Stimulated activated CD4-positive, alpha-beta T cell treated with anti-CD3 and anti-CD28 coated beads, Interleukin-4, amount 100 ng/mL, for 48 hours (primary cell): ENCODE measurements at regions not wholly inside any gene's neighbourhood (a gene's known extent, or its start where the extent isn't known, plus 50 kb on each side); places are given as distances from the start of the nearest gene placed in this dataset.
"Not testable (repeated sequence)": the region's sequence is repeated elsewhere in the genome, so short reads cannot be mapped to it uniquely, and the experiment has no call there.

Source experiments
- DNase-seq, 2 donors: peaks; one replicate each; pipeline ENCODE4 v3.0.0-alpha.2; 2020; ENCODE audit warnings: low read depth in 2 of 2

GRCh38 chr2:241982706-241983570, 113.4 kb downstream of the RTP5 start:
- no peak for DNase-seq

GRCh38 chr2:241983571-241984270, 114.2 kb downstream of the RTP5 start:
- DNase-seq, result no peak

GRCh38 chr2:241984271-241984655, 114.7 kb downstream of the RTP5 start:
- no peak for DNase-seq

GRCh38 chr2:241984658-241985057, 115.1 kb downstream of the RTP5 start:
- DNase-seq, result no peak

- DNase-seq, result not testable (repeated sequence)
Measured at GRCh38 chr2:241985161-241985985, 115.8 kb downstream of the RTP5 start.

- DNase-seq, result no peak
Measured at GRCh38 chr2:241985986-241986329, 116.4 kb downstream of the RTP5 start.

GRCh38 chr2:241986836-241987641, 117.5 kb downstream of the RTP5 start:
- no peak for DNase-seq

GRCh38 chr2:241987726-241988125, 118.2 kb downstream of the RTP5 start:
- no peak for DNase-seq

GRCh38 chr2:241988146-241988545, 118.6 kb downstream of the RTP5 start:
- no peak for DNase-seq

GRCh38 chr2:241989074-241989473, 119.5 kb downstream of the RTP5 start:
- no peak for DNase-seq

- DNase-seq, result no peak
Measured at GRCh38 chr2:241990466-241990865, 120.9 kb downstream of the RTP5 start.

- DNase-seq, result no peak
Measured at GRCh38 chr2:241991299-241991698, 121.8 kb downstream of the RTP5 start.

- no peak for DNase-seq
Measured at GRCh38 chr2:241992753-241993152, 123.2 kb downstream of the RTP5 start.

- DNase-seq, result no peak
Measured at GRCh38 chr2:241993386-241994005, 124.0 kb downstream of the RTP5 start.

GRCh38 chr2:241994086-241994485, 124.6 kb downstream of the RTP5 start:
- no peak for DNase-seq

GRCh38 chr2:241994556-241995213, 125.2 kb downstream of the RTP5 start:
- DNase-seq, result no peak

- DNase-seq, result no peak
Measured at GRCh38 chr2:241996100-241996499, 126.6 kb downstream of the RTP5 start.

GRCh38 chr2:241997017-241997416, 127.5 kb downstream of the RTP5 start:
- no peak for DNase-seq

- no peak for DNase-seq
Measured at GRCh38 chr2:241999184-241999583, 129.7 kb downstream of the RTP5 start.

GRCh38 chr2:242001853-242002252, 132.3 kb downstream of the RTP5 start:
- DNase-seq, result no peak

GRCh38 chr2:242002944-242003343, 133.4 kb downstream of the RTP5 start:
- no peak for DNase-seq
